Glutamatergic neuron (in vitro differentiated cells): ENCODE measurements at regions not wholly inside any gene's neighbourhood (a gene's known extent, or its start where the extent isn't known, plus 50 kb on each side); places are given as distances from the start of the nearest gene placed in this dataset.

Experiments
- DNase-seq: peaks from one replicate; pipeline ENCODE4 v3.0.0; 2022
- H3K27ac Mint-ChIP-seq: one replicate; pipeline ENCODE4 v1.8.0; 2020; ENCODE audit warnings: mild to moderate bottlenecking, mixed read lengths, inconsistent platforms; ENCODE audit not compliant: unreplicated experiment
- H3K27me3 Mint-ChIP-seq: one replicate; pipeline ENCODE4 v1.8.0; 2020; ENCODE audit warnings: mild to moderate bottlenecking, moderate library complexity, mixed read lengths, inconsistent platforms; ENCODE audit not compliant: unreplicated experiment
- H3K36me3 Mint-ChIP-seq: one replicate; pipeline ENCODE4 v1.8.0; 2020; ENCODE audit warnings: mild to moderate bottlenecking, mixed read lengths, inconsistent platforms; ENCODE audit not compliant: unreplicated experiment
- H3K4me1 Mint-ChIP-seq: one replicate; pipeline ENCODE4 v1.8.0; 2020; ENCODE audit warnings: mild to moderate bottlenecking, low read depth, mixed read lengths, inconsistent platforms; ENCODE audit not compliant: unreplicated experiment
- H3K4me3 Mint-ChIP-seq: one replicate; pipeline ENCODE4 v1.8.0; 2020; ENCODE audit warnings: mild to moderate bottlenecking, mixed read lengths, inconsistent platforms; ENCODE audit not compliant: unreplicated experiment
- H3K9me3 Mint-ChIP-seq: one replicate; pipeline ENCODE4 v1.8.0; 2020; ENCODE audit warnings: mild to moderate bottlenecking, moderate library complexity, mixed read lengths, inconsistent platforms; ENCODE audit not compliant: unreplicated experiment
- CTCF ChIP-seq: fragments of 200-600 bp; sonication (generic); IDR thresholded peaks from one replicate; pipeline ENCODE4 v1.5.0; 2021; ENCODE audit not compliant: partially characterized antibody, unreplicated experiment

GRCh38 chr3:166351461-166351860, 514.2 kb upstream of the BCHE start:
- Mint-ChIP-seq H3K27me3 (peaks cover 5% of the 10 kb centered on the region), H3K9me3 (peaks cover 6% of the 10 kb centered on the region), H3K4me3 (no peak overlapping the region), H3K36me3 (peaks cover 14% of the 10 kb centered on the region), H3K27ac (no peak overlapping the region), H3K4me1 (no peaks in the 10 kb centered on the region)
- TF ChIP-seq CTCF = no peak
- DNase-seq = no peak

GRCh38 chr3:166340604-166341266, 503.5 kb upstream of the BCHE start:
- no peak for DNase-seq
- H3K27ac Mint-ChIP-seq = no peak overlapping the region
- H3K9me3 Mint-ChIP-seq = no peaks in the 10 kb centered on the region
- no peaks in the 10 kb centered on the region for H3K4me1 Mint-ChIP-seq
- no peak overlapping the region for H3K4me3 Mint-ChIP-seq
- H3K36me3 Mint-ChIP-seq = no peaks in the 10 kb centered on the region
- H3K27me3 Mint-ChIP-seq = peaks cover 1% of the 10 kb centered on the region
- TF ChIP-seq CTCF = no peak

GRCh38 chr3:166324401-166324800, 487.2 kb upstream of the BCHE start:
- H3K9me3 Mint-ChIP-seq = no peaks in the 10 kb centered on the region
- no peaks in the 10 kb centered on the region for H3K27me3 Mint-ChIP-seq
- no peaks in the 10 kb centered on the region for H3K4me1 Mint-ChIP-seq
- no peak overlapping the region for H3K27ac Mint-ChIP-seq
- DNase-seq = no peak
- no peak for TF ChIP-seq CTCF
- H3K4me3 Mint-ChIP-seq = no peak overlapping the region
- H3K36me3 Mint-ChIP-seq = peaks cover 5% of the 10 kb centered on the region

GRCh38 chr3:166322391-166322790, 485.2 kb upstream of the BCHE start:
- no peak for DNase-seq
- Mint-ChIP-seq H3K27me3 (no peaks in the 10 kb centered on the region), H3K27ac (no peak overlapping the region), H3K9me3 (no peaks in the 10 kb centered on the region), H3K4me1 (no peaks in the 10 kb centered on the region), H3K4me3 (no peak overlapping the region), H3K36me3 (no peaks in the 10 kb centered on the region)
- no peak for TF ChIP-seq CTCF

- no peaks in the 10 kb centered on the region for H3K36me3 Mint-ChIP-seq
- no peak for TF ChIP-seq CTCF
- no peaks in the 10 kb centered on the region for H3K27me3 Mint-ChIP-seq
- DNase-seq = no peak
- no peaks in the 10 kb centered on the region for H3K9me3 Mint-ChIP-seq
- H3K27ac Mint-ChIP-seq = no peak overlapping the region
- H3K4me3 Mint-ChIP-seq = no peak overlapping the region
- H3K4me1 Mint-ChIP-seq = no peaks in the 10 kb centered on the region
Measured at GRCh38 chr3:166307756-166308350, 470.6 kb upstream of the BCHE start.
